Sciatic nerve (tissue), 2 donors: ENCODE measurements at regions not wholly inside any gene's neighbourhood (a gene's known extent, or its start where the extent isn't known, plus 50 kb on each side); places are given as distances from the start of the nearest gene placed in this dataset.
A peak's percentile ranks its signal among the peaks of the same experiment; 100 is the strongest.
"Not testable (repeated sequence)": the region's sequence is repeated elsewhere in the genome, so short reads cannot be mapped to it uniquely, and the experiment has no call there.

ENCODE experiments used
- ATAC-seq: fragments of 200-7000 bp; cut with Tn5 transposase; one replicate; pipeline ENCODE4 v1.9.1; 2020; ENCODE audit warnings: mild to moderate bottlenecking, moderate library complexity
- DNase-seq: peaks from one replicate; pipeline ENCODE4 v3.0.0-alpha.2; 2020; ENCODE audit warnings: low spot score
- intact Hi-C: fragments of 100-400 bp; cut with DNase I; formaldehyde crosslinking; loops from one replicate; pipeline ENCODE4 v1.14.2; 2022
- donor health status: DM: no; HTN: no; CAD: no.
- donor health status: DM: no; HTN: no; CAD: no.

- ATAC-seq, intact Hi-C loops, DNase-seq: not testable (repeated sequence)
Measured at GRCh38 chr15:70227918-70228317, 130.2 kb upstream of the TLE3 start.

GRCh38 chr15:70227147-70227546, 129.4 kb upstream of the TLE3 start:
- intact Hi-C loops: no loop called here
- no peak for ATAC-seq
- DNase-seq: no peak

- intact Hi-C loops: no loop called here
- DNase-seq (no peak), ATAC-seq (no peak)
Measured at GRCh38 chr15:70226337-70226980, 128.7 kb upstream of the TLE3 start.

GRCh38 chr15:70225416-70225815, 127.7 kb upstream of the TLE3 start:
- intact Hi-C loops: no loop called here
- ATAC-seq: no peak
- no peak for DNase-seq

GRCh38 chr15:70222606-70223005, 124.9 kb upstream of the TLE3 start:
- DNase-seq (no peak), ATAC-seq (no peak)
- intact Hi-C loops: no loop called here

GRCh38 chr15:70220490-70221096, 122.9 kb upstream of the TLE3 start:
- intact Hi-C loops: no loop called here
- DNase-seq (no peak), ATAC-seq (no peak)

GRCh38 chr15:70219966-70220365, 122.2 kb upstream of the TLE3 start:
- intact Hi-C loops: no loop called here
- no peak for ATAC-seq
- no peak for DNase-seq

- intact Hi-C loops: no loop called here
- DNase-seq (no peak), ATAC-seq (peak; percentile 49)
Measured at GRCh38 chr15:70219256-70219895, 121.7 kb upstream of the TLE3 start.

- DNase-seq: no peak
- ATAC-seq: no peak
- intact Hi-C loops: no loop called here
Measured at GRCh38 chr15:70217226-70218160, 119.8 kb upstream of the TLE3 start.

GRCh38 chr15:70215951-70216350, 118.2 kb upstream of the TLE3 start:
- ATAC-seq: no peak
- no peak for DNase-seq
- intact Hi-C loops: no loop called here

- DNase-seq (no peak), ATAC-seq (no peak)
- intact Hi-C loops: no loop called here
Measured at GRCh38 chr15:70214941-70215635, 117.4 kb upstream of the TLE3 start.

GRCh38 chr15:70214276-70214675, 116.6 kb upstream of the TLE3 start:
- DNase-seq (no peak), ATAC-seq (no peak)
- intact Hi-C loops: no loop called here

GRCh38 chr15:70213794-70214193, 116.1 kb upstream of the TLE3 start:
- DNase-seq (no peak), ATAC-seq (no peak)
- intact Hi-C loops: no loop called here

GRCh38 chr15:70212963-70213315, 115.2 kb upstream of the TLE3 start:
- ATAC-seq (no peak), DNase-seq (no peak)
- intact Hi-C loops: no loop called here

GRCh38 chr15:70212286-70212962, 114.7 kb upstream of the TLE3 start:
- ATAC-seq (peak; percentile 3), DNase-seq (no peak)
- intact Hi-C loops: no loop called here

- intact Hi-C loops: no loop called here
- DNase-seq (no peak), ATAC-seq (no peak)
Measured at GRCh38 chr15:70210528-70210927, 112.8 kb upstream of the TLE3 start.

GRCh38 chr15:70210076-70210475, 112.4 kb upstream of the TLE3 start:
- intact Hi-C loops: no loop called here
- no peak for DNase-seq
- no peak for ATAC-seq

- intact Hi-C loops: no loop called here
- no peak for ATAC-seq
- no peak for DNase-seq
Measured at GRCh38 chr15:70209499-70209898, 111.8 kb upstream of the TLE3 start.

- intact Hi-C loops: no loop called here
- ATAC-seq (no peak), DNase-seq (no peak)
Measured at GRCh38 chr15:70208332-70208731, 110.6 kb upstream of the TLE3 start.
